ENCODE measurements at regions not wholly inside any gene's neighbourhood (a gene's known extent, or its start where the extent isn't known, plus 50 kb on each side); places are given as distances from the start of the nearest gene placed in this dataset.
A peak's percentile ranks its signal among the peaks of the same experiment; 100 is the strongest.
"Not testable (repeated sequence)": the region's sequence is repeated elsewhere in the genome, so short reads cannot be mapped to it uniquely, and the experiment has no call there.

- DNase-seq = no peak
Observed at GRCh38 chr4:53959343-53960120, 104.9 kb downstream of the CHIC2 start.

- no peak for DNase-seq
Observed at GRCh38 chr4:53956454-53956853, 108.0 kb downstream of the CHIC2 start.

GRCh38 chr4:53956053-53956452, 108.4 kb downstream of the CHIC2 start:
- no peak for DNase-seq

- DNase-seq = no peak
Observed at GRCh38 chr4:53951414-53951813, 113.0 kb downstream of the CHIC2 start.

GRCh38 chr4:53943345-53944085, 120.9 kb downstream of the CHIC2 start:
- no peak for DNase-seq

- DNase-seq = no peak
Observed at GRCh38 chr4:53942712-53943111, 121.7 kb downstream of the CHIC2 start.

- no peak for DNase-seq
Observed at GRCh38 chr4:53941331-53941730, 123.1 kb downstream of the CHIC2 start.

- DNase-seq = not testable (repeated sequence)
Observed at GRCh38 chr4:53939892-53940291, 124.5 kb downstream of the CHIC2 start.

GRCh38 chr4:53937918-53938317, 126.5 kb downstream of the CHIC2 start:
- DNase-seq = no peak

GRCh38 chr4:53937327-53937726, 127.1 kb downstream of the CHIC2 start:
- DNase-seq = no peak

GRCh38 chr4:53935780-53936179, 128.6 kb downstream of the CHIC2 start:
- no peak for DNase-seq

GRCh38 chr4:53932796-53933610, 131.4 kb downstream of the CHIC2 start:
- DNase-seq = no peak

GRCh38 chr4:53931461-53931961, 132.9 kb downstream of the CHIC2 start:
- no peak for DNase-seq

- peak; percentile 51 for DNase-seq
Observed at GRCh38 chr4:53929955-53930798, 134.2 kb downstream of the CHIC2 start.

GRCh38 chr4:53929311-53929710, 135.1 kb downstream of the CHIC2 start:
- no peak for DNase-seq

GRCh38 chr4:53928825-53929224, 135.6 kb downstream of the CHIC2 start:
- no peak for DNase-seq

GRCh38 chr4:53925050-53925605, 139.3 kb downstream of the CHIC2 start:
- DNase-seq = no peak

GRCh38 chr4:53924333-53925049, 139.9 kb downstream of the CHIC2 start:
- DNase-seq = no peak

- no peak for DNase-seq
Observed at GRCh38 chr4:53923921-53924320, 140.5 kb downstream of the CHIC2 start.

- DNase-seq = no peak
Observed at GRCh38 chr4:53921856-53922255, 142.5 kb downstream of the CHIC2 start.

GRCh38 chr4:53920883-53921282, 143.5 kb downstream of the CHIC2 start:
- no peak for DNase-seq

All from NCI-H345 (cell line).